ENCODE measurements at regions not wholly inside any gene's neighbourhood (a gene's known extent, or its start where the extent isn't known, plus 50 kb on each side); places are given as distances from the start of the nearest gene placed in this dataset.

DNA sequence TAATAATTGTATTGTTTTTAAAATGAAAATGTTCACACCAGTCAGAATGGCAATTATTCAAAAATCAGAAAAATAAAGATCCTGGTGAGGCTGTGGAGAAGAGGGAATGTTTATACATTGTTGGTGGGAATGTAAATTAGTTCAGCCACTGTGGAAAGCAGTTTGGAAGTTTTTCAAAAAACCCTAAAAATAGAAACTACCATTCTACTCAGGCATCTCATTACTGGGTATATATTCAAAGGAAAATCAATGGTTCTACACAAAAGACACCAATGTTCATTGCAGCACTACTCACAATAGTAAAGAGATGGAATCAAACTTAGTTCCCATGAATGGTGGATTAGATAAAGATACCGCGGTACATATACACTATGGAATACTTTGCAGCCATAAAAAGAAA is 461.5 kb upstream of the ADGRB3 start (continued):
- TF ChIP-seq, protein P1, sequence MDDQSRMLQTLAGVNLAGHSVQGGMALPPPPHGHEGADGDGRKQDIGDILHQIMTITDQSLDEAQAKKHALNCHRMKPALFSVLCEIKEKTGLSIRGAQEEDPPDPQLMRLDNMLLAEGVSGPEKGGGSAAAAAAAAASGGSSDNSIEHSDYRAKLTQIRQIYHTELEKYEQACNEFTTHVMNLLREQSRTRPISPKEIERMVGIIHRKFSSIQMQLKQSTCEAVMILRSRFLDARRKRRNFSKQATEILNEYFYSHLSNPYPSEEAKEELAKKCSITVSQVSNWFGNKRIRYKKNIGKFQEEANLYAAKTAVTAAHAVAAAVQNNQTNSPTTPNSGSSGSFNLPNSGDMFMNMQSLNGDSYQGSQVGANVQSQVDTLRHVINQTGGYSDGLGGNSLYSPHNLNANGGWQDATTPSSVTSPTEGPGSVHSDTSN (IDR thresholded peaks at IDR 0.05; ENCODE audit: insufficient replicate concordance, low read depth, low read length) = no peak
- no peak for TF ChIP-seq KAT2A (conservative IDR thresholded peaks at IDR 0.05; ENCODE audit: control insufficient read depth, low read depth, low read length)

DNA sequence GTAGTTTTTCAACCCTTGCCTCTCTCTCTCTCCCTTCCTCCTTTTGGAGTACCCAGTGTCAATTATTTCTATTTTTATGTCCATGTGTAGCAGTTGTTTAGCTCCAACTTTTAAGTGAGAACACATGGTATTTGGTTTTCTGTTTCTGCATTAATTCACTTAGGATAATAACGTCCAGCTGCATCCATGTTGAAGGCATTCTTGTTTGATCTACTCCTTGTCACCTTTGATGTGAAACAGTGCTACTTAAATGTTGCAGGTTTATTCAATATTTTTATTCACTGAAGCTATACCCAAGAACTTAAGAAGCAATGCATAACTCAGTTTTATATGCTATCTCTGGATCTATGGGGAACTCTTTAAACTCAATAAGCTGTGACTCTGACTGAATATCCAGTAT is 465.2 kb upstream of the ADGRB3 start:
- DNase-seq (ENCODE audit: low read depth, low spot score) (no peak), FAIRE-seq (no peak), ATAC-seq (no peak)
- H3K36me3 ChIP-seq (ENCODE audit: control insufficient read depth in 2 of 2, insufficient read depth in 2 of 2, low read length in 1 of 2) = no peaks in the 10 kb centered on the region
- ChIA-PET SMC1A (ENCODE audit: uncharacterized antibody, unreplicated experiment) (interaction anchor here (0.9 to 1.3 kb wide), 2 partner anchors 42 to 88 kb away, joined by 3 read pairs; no protein-coding TSS in a partner anchor), RAD21 (ENCODE audit: unreplicated experiment) (no interaction called here), POLR2A (no interaction called here), CTCF (interaction anchor here (0.5 kb wide), 1 partner anchor 148 kb away, joined by 3 read pairs; no protein-coding TSS in a partner anchor)
- no peak overlapping the region for H2AFZ ChIP-seq (ENCODE audit: control insufficient read depth, low read depth, low read length)
- no peaks in the 10 kb centered on the region for H3K27me3 ChIP-seq (replicated peaks in 1 of 2; ENCODE audit: control insufficient read depth in 2 of 2, insufficient read depth in 2 of 2, low read length in 1 of 2)
- WGBS (ENCODE audit: insufficient coverage, insufficient replicate concordance, low lambda C conversion rate, missing lambda C conversion rate) = 38% methylated on average over 1 of the region's 1 CpG
- H3K9me3 ChIP-seq (replicated peaks; ENCODE audit: control insufficient read depth, insufficient read depth, low read length) = no peaks in the 10 kb centered on the region
- intact Hi-C loops (cut with micrococcal nuclease; ENCODE audit: unreplicated experiment) (no loop called here), in situ Hi-C loops (cut with MboI) (no loop called here)
- BruUV-seq (replicated peaks) = no TSS peak
- H3K79me2 ChIP-seq (ENCODE audit: control insufficient read depth, insufficient read depth, low read length) = no peaks in the 10 kb centered on the region
- H3K4me1 ChIP-seq (ENCODE audit: control insufficient read depth, insufficient read depth, low read length) = no peaks in the 10 kb centered on the region
- no peak overlapping the region for H3K27ac ChIP-seq (ENCODE audit: control insufficient read depth, insufficient read depth)
- no peak overlapping the region for H3K4me3 ChIP-seq
- no peak overlapping the region for H3K4me2 ChIP-seq (ENCODE audit: control insufficient read depth, insufficient read depth)
- no peaks in the 10 kb centered on the region for H4K20me1 ChIP-seq (ENCODE audit: control insufficient read depth, insufficient read depth)
- H3K9ac ChIP-seq (ENCODE audit: control insufficient read depth, insufficient read depth, low read length) = no peak overlapping the region
- TF ChIP-seq, protein P2, sequence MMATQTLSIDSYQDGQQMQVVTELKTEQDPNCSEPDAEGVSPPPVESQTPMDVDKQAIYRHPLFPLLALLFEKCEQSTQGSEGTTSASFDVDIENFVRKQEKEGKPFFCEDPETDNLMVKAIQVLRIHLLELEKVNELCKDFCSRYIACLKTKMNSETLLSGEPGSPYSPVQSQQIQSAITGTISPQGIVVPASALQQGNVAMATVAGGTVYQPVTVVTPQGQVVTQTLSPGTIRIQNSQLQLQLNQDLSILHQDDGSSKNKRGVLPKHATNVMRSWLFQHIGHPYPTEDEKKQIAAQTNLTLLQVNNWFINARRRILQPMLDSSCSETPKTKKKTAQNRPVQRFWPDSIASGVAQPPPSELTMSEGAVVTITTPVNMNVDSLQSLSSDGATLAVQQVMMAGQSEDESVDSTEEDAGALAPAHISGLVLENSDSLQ (IDR thresholded peaks at IDR 0.05) = no peak
- TF ChIP-seq IRF4 (IDR thresholded peaks at IDR 0.05; ENCODE audit: low read depth, low read length) = no peak
- no peak for TF ChIP-seq PML (IDR thresholded peaks at IDR 0.05; ENCODE audit: low read length)
- TF ChIP-seq BACH1 (IDR thresholded peaks at IDR 0.05; ENCODE audit: borderline replicate concordance) = no peak
- TF ChIP-seq TCF12 (IDR thresholded peaks at IDR 0.05; ENCODE audit: low read depth, low read length) = no peak
- TF ChIP-seq TBL1XR1 (IDR thresholded peaks at IDR 0.05; ENCODE audit: low read depth, low read length) = no peak
- TF ChIP-seq, protein P3, sequence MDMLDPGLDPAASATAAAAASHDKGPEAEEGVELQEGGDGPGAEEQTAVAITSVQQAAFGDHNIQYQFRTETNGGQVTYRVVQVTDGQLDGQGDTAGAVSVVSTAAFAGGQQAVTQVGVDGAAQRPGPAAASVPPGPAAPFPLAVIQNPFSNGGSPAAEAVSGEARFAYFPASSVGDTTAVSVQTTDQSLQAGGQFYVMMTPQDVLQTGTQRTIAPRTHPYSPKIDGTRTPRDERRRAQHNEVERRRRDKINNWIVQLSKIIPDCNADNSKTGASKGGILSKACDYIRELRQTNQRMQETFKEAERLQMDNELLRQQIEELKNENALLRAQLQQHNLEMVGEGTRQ (IDR thresholded peaks at IDR 0.05; ENCODE audit: borderline replicate concordance, low read depth, low read length) = no peak
- TF ChIP-seq, protein P4, sequence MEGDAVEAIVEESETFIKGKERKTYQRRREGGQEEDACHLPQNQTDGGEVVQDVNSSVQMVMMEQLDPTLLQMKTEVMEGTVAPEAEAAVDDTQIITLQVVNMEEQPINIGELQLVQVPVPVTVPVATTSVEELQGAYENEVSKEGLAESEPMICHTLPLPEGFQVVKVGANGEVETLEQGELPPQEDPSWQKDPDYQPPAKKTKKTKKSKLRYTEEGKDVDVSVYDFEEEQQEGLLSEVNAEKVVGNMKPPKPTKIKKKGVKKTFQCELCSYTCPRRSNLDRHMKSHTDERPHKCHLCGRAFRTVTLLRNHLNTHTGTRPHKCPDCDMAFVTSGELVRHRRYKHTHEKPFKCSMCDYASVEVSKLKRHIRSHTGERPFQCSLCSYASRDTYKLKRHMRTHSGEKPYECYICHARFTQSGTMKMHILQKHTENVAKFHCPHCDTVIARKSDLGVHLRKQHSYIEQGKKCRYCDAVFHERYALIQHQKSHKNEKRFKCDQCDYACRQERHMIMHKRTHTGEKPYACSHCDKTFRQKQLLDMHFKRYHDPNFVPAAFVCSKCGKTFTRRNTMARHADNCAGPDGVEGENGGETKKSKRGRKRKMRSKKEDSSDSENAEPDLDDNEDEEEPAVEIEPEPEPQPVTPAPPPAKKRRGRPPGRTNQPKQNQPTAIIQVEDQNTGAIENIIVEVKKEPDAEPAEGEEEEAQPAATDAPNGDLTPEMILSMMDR (IDR thresholded peaks at IDR 0.05 in 2 of 3, conservative IDR thresholded peaks at IDR 0.05 in 1 of 3; ENCODE audit: control insufficient read depth in 2 of 3, extremely low read depth in 1 of 3, insufficient read depth in 1 of 3, low read depth in 3 of 3, low read length in 3 of 3) = no peak
- TF ChIP-seq HDAC6 (IDR thresholded peaks at IDR 0.05; ENCODE audit: unreplicated experiment) = no peak
- no peak for TF ChIP-seq PAX8 (IDR thresholded peaks at IDR 0.05)
- TF ChIP-seq MEF2B (IDR thresholded peaks at IDR 0.05; ENCODE audit: partially characterized antibody, poor library complexity, severe bottlenecking) = no peak
- TF ChIP-seq, protein P5, sequence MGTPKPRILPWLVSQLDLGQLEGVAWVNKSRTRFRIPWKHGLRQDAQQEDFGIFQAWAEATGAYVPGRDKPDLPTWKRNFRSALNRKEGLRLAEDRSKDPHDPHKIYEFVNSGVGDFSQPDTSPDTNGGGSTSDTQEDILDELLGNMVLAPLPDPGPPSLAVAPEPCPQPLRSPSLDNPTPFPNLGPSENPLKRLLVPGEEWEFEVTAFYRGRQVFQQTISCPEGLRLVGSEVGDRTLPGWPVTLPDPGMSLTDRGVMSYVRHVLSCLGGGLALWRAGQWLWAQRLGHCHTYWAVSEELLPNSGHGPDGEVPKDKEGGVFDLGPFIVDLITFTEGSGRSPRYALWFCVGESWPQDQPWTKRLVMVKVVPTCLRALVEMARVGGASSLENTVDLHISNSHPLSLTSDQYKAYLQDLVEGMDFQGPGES (IDR thresholded peaks at IDR 0.05) = no peak
